ENCODE measurements at regions not wholly inside any gene's neighbourhood (a gene's known extent, or its start where the extent isn't known, plus 50 kb on each side); places are given as distances from the start of the nearest gene placed in this dataset.

GRCh38 chr9:626596-626995, 214.9 kb upstream of the DMRT1 start:
- Histone ChIP-seq H3K27ac (peak overlapping the region; percentile 32), H3K4me1 (no peaks in the 10 kb centered on the region), H3K9ac (ENCODE audit: low read depth in 2 of 2, low read length in 2 of 2) (no peak overlapping the region), H3K9me3 (no peaks in the 10 kb centered on the region), H3K4me3 (no peak overlapping the region), H3K27me3 (no peaks in the 10 kb centered on the region), H3K36me3 (no peaks in the 10 kb centered on the region)
- DNase-seq: no peak
- TF ChIP-seq, protein P1, sequence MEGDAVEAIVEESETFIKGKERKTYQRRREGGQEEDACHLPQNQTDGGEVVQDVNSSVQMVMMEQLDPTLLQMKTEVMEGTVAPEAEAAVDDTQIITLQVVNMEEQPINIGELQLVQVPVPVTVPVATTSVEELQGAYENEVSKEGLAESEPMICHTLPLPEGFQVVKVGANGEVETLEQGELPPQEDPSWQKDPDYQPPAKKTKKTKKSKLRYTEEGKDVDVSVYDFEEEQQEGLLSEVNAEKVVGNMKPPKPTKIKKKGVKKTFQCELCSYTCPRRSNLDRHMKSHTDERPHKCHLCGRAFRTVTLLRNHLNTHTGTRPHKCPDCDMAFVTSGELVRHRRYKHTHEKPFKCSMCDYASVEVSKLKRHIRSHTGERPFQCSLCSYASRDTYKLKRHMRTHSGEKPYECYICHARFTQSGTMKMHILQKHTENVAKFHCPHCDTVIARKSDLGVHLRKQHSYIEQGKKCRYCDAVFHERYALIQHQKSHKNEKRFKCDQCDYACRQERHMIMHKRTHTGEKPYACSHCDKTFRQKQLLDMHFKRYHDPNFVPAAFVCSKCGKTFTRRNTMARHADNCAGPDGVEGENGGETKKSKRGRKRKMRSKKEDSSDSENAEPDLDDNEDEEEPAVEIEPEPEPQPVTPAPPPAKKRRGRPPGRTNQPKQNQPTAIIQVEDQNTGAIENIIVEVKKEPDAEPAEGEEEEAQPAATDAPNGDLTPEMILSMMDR (IDR thresholded peaks at IDR 0.05): no peak
- intact Hi-C loops (cut with DNase I): no loop called here

- H3K9me3 ChIP-seq: no peaks in the 10 kb centered on the region
- H3K36me3 ChIP-seq: no peaks in the 10 kb centered on the region
- no peaks in the 10 kb centered on the region for H3K27me3 ChIP-seq
- intact Hi-C loops (cut with DNase I): no loop called here
- TF ChIP-seq, protein P1 (IDR thresholded peaks at IDR 0.05): no peak
- no peak overlapping the region for H3K9ac ChIP-seq (ENCODE audit: low read depth in 2 of 2, low read length in 2 of 2)
- H3K4me3 ChIP-seq: no peak overlapping the region
- no peak overlapping the region for H3K27ac ChIP-seq
- no peak for DNase-seq
- H3K4me1 ChIP-seq: no peaks in the 10 kb centered on the region
Observed at GRCh38 chr9:627336-627970, 214.0 kb upstream of the DMRT1 start.

- Histone ChIP-seq H3K9ac (ENCODE audit: low read depth in 2 of 2, low read length in 2 of 2) (no peak overlapping the region), H3K36me3 (no peaks in the 10 kb centered on the region), H3K4me3 (no peak overlapping the region), H3K27ac (no peak overlapping the region), H3K9me3 (no peaks in the 10 kb centered on the region), H3K4me1 (no peaks in the 10 kb centered on the region), H3K27me3 (no peaks in the 10 kb centered on the region)
- intact Hi-C loops (cut with DNase I): no loop called here
- no peak for DNase-seq
- TF ChIP-seq, protein P1 (IDR thresholded peaks at IDR 0.05): no peak
Observed at GRCh38 chr9:629146-629545, 212.4 kb upstream of the DMRT1 start.

DNA sequence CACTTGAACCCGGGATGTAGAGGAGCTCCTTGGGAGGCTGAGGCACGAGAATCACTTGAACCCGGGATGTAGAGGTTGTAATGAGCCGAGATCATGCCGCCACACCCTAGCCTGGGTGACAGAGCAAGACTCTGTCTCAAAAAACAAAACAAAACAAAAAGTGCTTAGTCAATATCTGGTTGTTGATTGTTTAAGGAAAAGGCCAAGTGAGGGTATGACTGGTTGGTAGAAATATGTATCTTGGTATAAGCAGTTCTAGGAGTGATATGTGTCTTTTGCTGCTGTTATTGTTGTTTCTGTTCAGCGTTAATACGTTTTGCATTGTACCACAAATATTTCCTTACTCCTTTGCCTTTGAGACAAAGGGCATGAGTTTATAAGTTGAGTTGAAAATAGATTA, 210.7 kb upstream of the DMRT1 start:
- no peak overlapping the region for H3K4me3 ChIP-seq
- no peaks in the 10 kb centered on the region for H3K27me3 ChIP-seq
- no peaks in the 10 kb centered on the region for H3K36me3 ChIP-seq
- no peaks in the 10 kb centered on the region for H3K9me3 ChIP-seq
- H3K4me1 ChIP-seq: no peaks in the 10 kb centered on the region
- no peak overlapping the region for H3K9ac ChIP-seq (ENCODE audit: low read depth in 2 of 2, low read length in 2 of 2)
- H3K27ac ChIP-seq: no peak overlapping the region
- DNase-seq: no peak
- TF ChIP-seq, protein P1 (IDR thresholded peaks at IDR 0.05): no peak
- intact Hi-C loops (cut with DNase I): no loop called here

GRCh38 chr9:631596-631995, 209.9 kb upstream of the DMRT1 start:
- H3K4me1 ChIP-seq: no peaks in the 10 kb centered on the region
- no peaks in the 10 kb centered on the region for H3K36me3 ChIP-seq
- H3K27me3 ChIP-seq: no peaks in the 10 kb centered on the region
- intact Hi-C loops (cut with DNase I): no loop called here
- DNase-seq: no peak
- no peak overlapping the region for H3K4me3 ChIP-seq
- H3K9me3 ChIP-seq: no peaks in the 10 kb centered on the region
- no peak overlapping the region for H3K27ac ChIP-seq
- no peak overlapping the region for H3K9ac ChIP-seq (ENCODE audit: low read depth in 2 of 2, low read length in 2 of 2)
- TF ChIP-seq, protein P1 (IDR thresholded peaks at IDR 0.05): no peak

Data from colonic mucosa (tissue), 4 donors.